CD4-positive, alpha-beta T cell (primary cell): ENCODE measurements at regions not wholly inside any gene's neighbourhood (a gene's known extent, or its start where the extent isn't known, plus 50 kb on each side); places are given as distances from the start of the nearest gene placed in this dataset.

Experiments
- ATAC-seq: fragments of 200-7000 bp; cut with Tn5 transposase; one replicate; pipeline ENCODE4 v1.10.0; 2022; ENCODE audit warnings: mild to moderate bottlenecking; ENCODE audit not compliant: poor library complexity
- CTCF ChIA-PET: fragments of 350-600 bp; sonication (Branson Sonifier 250); formaldehyde crosslinking; loops from one replicate; lab custom pipeline; 2021; ENCODE audit warnings: antibody characterized with exemption, inconsistent platforms; lab: Charles Lee
- POLR2A ChIA-PET: fragments of 350-600 bp; sonication (Branson Sonifier 250); formaldehyde crosslinking; loops from one replicate; lab custom pipeline; 2021; ENCODE audit warnings: antibody characterized with exemption, inconsistent platforms; lab: Charles Lee
- DNase-seq, 14 experiments: peaks; one replicate each; pipeline ENCODE4 v3.0.0-alpha.2; 2013 to 2020; ENCODE audit warnings: mixed read lengths in 2 of 14
- H3K27ac ChIP-seq, 2 donors: one replicate each; pipeline versions ENCODE4 v1.5.1 to v1.7.0; 2013; ENCODE audit warnings: low read length in 2 of 2, low read depth in 1 of 2, mild to moderate bottlenecking in 1 of 2
- H3K27me3 ChIP-seq, 2 experiments: 1 replicate in 1 of 2; 2 replicates in 1 of 2; pipeline versions ENCODE4 v1.6.1 to v1.7.0; 2013; ENCODE audit warnings: low read length in 2 of 2, control low read depth in 1 of 2, mild to moderate bottlenecking in 1 of 2, moderate library complexity in 1 of 2; ENCODE audit not compliant: insufficient read depth in 2 of 2, control insufficient read depth in 1 of 2
- H3K36me3 ChIP-seq: one replicate; pipeline ENCODE4 v1.6.1; 2013; ENCODE audit warnings: low read length, control low read depth; ENCODE audit not compliant: insufficient read depth
- H3K4me1 ChIP-seq: one replicate; pipeline ENCODE4 v1.6.1; 2013; ENCODE audit warnings: low read length, control low read depth; ENCODE audit not compliant: insufficient read depth
- H3K4me3 ChIP-seq: one replicate; pipeline ENCODE4 v1.5.1; 2013; ENCODE audit warnings: mild to moderate bottlenecking, low read length, moderate library complexity
- H3K9me3 ChIP-seq, 2 experiments: 1 replicate in 1 of 2; 2 replicates in 1 of 2; pipeline versions ENCODE4 v1.6.1 to v1.7.0; 2013; ENCODE audit warnings: low read length in 2 of 2, mild to moderate bottlenecking in 2 of 2, control low read depth in 1 of 2, moderate library complexity in 1 of 2; ENCODE audit not compliant: control insufficient read depth in 1 of 2, insufficient read depth in 1 of 2
- H3K27ac Mint-ChIP-seq: one replicate; pipeline ENCODE4 v1.8.0; 2020; ENCODE audit warnings: mixed read lengths
- H3K27me3 Mint-ChIP-seq: one replicate; pipeline ENCODE4 v1.8.0; 2021; ENCODE audit warnings: mixed read lengths
- H3K36me3 Mint-ChIP-seq: one replicate; pipeline ENCODE4 v1.8.0; 2021; ENCODE audit warnings: low read depth, mixed read lengths
- H3K4me1 Mint-ChIP-seq: one replicate; pipeline ENCODE4 v1.8.0; 2021; ENCODE audit warnings: low read depth, mixed read lengths
- H3K4me3 Mint-ChIP-seq: one replicate; pipeline ENCODE4 v1.8.0; 2020; ENCODE audit warnings: mild to moderate bottlenecking, mixed read lengths
- H3K9me3 Mint-ChIP-seq: one replicate; pipeline ENCODE4 v1.8.0; 2020; ENCODE audit warnings: mixed read lengths
- intact Hi-C, 2 experiments: fragments of 100-400 bp; cut with DNase I in 1 of 2; cut with micrococcal nuclease in 1 of 2; formaldehyde crosslinking; loops; one replicate each; pipeline versions ENCODE4 v1.15.1 to v1.9.0; 2023 to 2025; cut with DNase I, micrococcal nuclease
- TF ChIP-seq, protein P1 (sequence below): fragments of 200-600 bp; IDR thresholded peaks from one replicate; pipeline ENCODE4 v1.8.0; 2022; ENCODE audit warnings: antibody characterized with exemption, mild to moderate bottlenecking

DNA sequence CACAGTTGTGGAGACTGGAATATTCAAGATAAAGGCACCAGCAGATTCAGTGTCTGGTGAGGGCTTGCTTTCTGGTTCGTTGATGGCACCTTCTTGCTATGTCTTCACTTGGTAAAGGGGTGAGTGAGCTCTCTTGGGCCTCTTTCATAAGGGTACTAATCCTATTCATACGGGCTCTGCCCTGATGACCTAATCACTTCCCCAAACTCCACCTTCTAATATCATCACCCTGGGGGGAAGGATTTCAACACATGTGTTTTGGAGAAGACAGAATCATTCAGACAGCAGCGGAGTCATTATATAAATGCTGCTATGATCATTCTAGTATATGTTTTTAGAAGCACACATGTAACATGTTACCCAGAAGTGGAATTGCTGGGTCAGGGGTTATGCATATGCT is 295.3 kb upstream of the CTSO start:
- no peaks in the 10 kb centered on the region for H3K27me3 Mint-ChIP-seq
- Histone ChIP-seq H3K27ac (no peak overlapping the region), H3K9me3 (no peaks in the 10 kb centered on the region), H3K27me3 (no peaks in the 10 kb centered on the region), H3K36me3 (no peaks in the 10 kb centered on the region), H3K4me1 (no peaks in the 10 kb centered on the region), H3K4me3 (no peak overlapping the region)
- intact Hi-C loops: no loop called here
- CTCF ChIA-PET: no interaction called here
- TF ChIP-seq, protein P1, sequence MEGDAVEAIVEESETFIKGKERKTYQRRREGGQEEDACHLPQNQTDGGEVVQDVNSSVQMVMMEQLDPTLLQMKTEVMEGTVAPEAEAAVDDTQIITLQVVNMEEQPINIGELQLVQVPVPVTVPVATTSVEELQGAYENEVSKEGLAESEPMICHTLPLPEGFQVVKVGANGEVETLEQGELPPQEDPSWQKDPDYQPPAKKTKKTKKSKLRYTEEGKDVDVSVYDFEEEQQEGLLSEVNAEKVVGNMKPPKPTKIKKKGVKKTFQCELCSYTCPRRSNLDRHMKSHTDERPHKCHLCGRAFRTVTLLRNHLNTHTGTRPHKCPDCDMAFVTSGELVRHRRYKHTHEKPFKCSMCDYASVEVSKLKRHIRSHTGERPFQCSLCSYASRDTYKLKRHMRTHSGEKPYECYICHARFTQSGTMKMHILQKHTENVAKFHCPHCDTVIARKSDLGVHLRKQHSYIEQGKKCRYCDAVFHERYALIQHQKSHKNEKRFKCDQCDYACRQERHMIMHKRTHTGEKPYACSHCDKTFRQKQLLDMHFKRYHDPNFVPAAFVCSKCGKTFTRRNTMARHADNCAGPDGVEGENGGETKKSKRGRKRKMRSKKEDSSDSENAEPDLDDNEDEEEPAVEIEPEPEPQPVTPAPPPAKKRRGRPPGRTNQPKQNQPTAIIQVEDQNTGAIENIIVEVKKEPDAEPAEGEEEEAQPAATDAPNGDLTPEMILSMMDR: no peak
- no peaks in the 10 kb centered on the region for H3K36me3 Mint-ChIP-seq
- POLR2A ChIA-PET: no interaction called here
- no peaks in the 10 kb centered on the region for H3K4me1 Mint-ChIP-seq
- ATAC-seq (no peak), DNase-seq (no peak)
- H3K27ac Mint-ChIP-seq: no peak overlapping the region
- no peak overlapping the region for H3K4me3 Mint-ChIP-seq
- H3K9me3 Mint-ChIP-seq: no peaks in the 10 kb centered on the region

DNA sequence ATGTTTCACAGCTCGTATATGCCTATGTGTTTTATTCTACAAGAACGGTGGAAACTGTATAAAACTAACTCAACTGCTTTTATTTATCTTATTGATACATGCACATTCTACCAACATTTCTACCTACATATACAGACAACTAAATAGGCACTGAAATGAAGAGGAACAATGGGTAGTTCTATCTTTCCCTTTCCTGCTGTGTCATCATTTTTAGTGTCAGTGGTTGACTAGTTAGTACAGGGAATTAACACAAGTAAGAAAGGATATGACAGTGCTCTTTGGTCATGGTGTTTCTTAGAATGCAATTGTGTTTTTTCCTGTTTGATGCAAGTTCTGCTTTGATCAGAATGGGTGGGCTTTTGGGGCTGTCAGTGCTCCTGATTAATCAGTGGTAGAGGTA is 293.8 kb upstream of the CTSO start:
- Mint-ChIP-seq H3K9me3 (no peaks in the 10 kb centered on the region), H3K4me3 (no peak overlapping the region), H3K36me3 (no peaks in the 10 kb centered on the region), H3K27ac (no peak overlapping the region), H3K27me3 (no peaks in the 10 kb centered on the region), H3K4me1 (no peaks in the 10 kb centered on the region)
- TF ChIP-seq, protein P1: no peak
- intact Hi-C loops: no loop called here
- Histone ChIP-seq H3K9me3 (no peaks in the 10 kb centered on the region), H3K27ac (no peak overlapping the region), H3K4me3 (no peak overlapping the region), H3K4me1 (no peaks in the 10 kb centered on the region), H3K36me3 (no peaks in the 10 kb centered on the region), H3K27me3 (no peaks in the 10 kb centered on the region)
- no peak for DNase-seq
- POLR2A ChIA-PET: no interaction called here
- no peak for ATAC-seq
- CTCF ChIA-PET: no interaction called here

DNA sequence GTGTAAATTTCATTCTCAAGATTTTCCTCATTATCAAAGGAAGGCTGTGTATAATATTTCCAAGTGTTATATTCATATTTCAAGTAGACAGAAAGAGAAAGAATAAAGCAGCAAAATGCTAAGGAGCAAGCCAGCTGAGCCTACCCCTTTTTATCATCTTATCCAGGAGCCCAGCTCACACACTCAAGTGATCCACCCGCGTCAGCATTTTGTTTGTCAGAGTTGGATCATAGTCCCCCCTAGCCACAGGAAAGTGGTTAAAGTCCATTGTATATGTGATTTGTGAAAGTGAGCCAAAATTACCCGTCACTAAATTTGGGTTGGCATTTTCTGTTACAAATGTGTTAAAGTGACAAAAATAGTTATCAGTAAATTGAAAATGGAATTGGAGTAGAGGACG is 289.3 kb upstream of the CTSO start:
- ChIA-PET POLR2A (no interaction called here), CTCF (no interaction called here)
- H3K27ac ChIP-seq: no peak overlapping the region
- no peaks in the 10 kb centered on the region for H3K27me3 Mint-ChIP-seq
- TF ChIP-seq, protein P1: no peak
- no peak for ATAC-seq
- H3K36me3 Mint-ChIP-seq: no peaks in the 10 kb centered on the region
- no peak overlapping the region for H3K27ac Mint-ChIP-seq
- intact Hi-C loops: no loop called here
- H3K4me1 Mint-ChIP-seq: no peaks in the 10 kb centered on the region
- no peak for DNase-seq
- H3K9me3 Mint-ChIP-seq: no peaks in the 10 kb centered on the region
- H3K9me3 ChIP-seq: no peaks in the 10 kb centered on the region
- H3K4me3 Mint-ChIP-seq: no peak overlapping the region
- H3K4me3 ChIP-seq: no peak overlapping the region
- no peaks in the 10 kb centered on the region for H3K27me3 ChIP-seq
- no peaks in the 10 kb centered on the region for H3K4me1 ChIP-seq
- H3K36me3 ChIP-seq: no peaks in the 10 kb centered on the region
